ENCODE measurements at regions not wholly inside any gene's neighbourhood (a gene's known extent, or its start where the extent isn't known, plus 50 kb on each side); places are given as distances from the start of the nearest gene placed in this dataset.

- no peak overlapping the region for H3K27ac ChIP-seq
- intact Hi-C loops (cut with DNase I), result no loop called here
- WGBS, 4 donors, result 65 to 87% (median 83%) methylated on average over 3 of the region's 3 CpGs
Measured at GRCh38 chr1:83735526-83735925, 263.4 kb downstream of the TTLL7 start.

GRCh38 chr1:83734420-83734819, 264.5 kb downstream of the TTLL7 start:
- H3K4me1 ChIP-seq (replicated peaks in 1 of 2), result no peaks in the 10 kb centered on the region
- WGBS, 4 donors, result 90 to 96% (median 94%) methylated on average over 13 of the region's 13 CpGs
- intact Hi-C loops (cut with DNase I), result no loop called here

More at GRCh38 chr1:83735526-83735925, 263.4 kb downstream of the TTLL7 start:
- no peak for TF ChIP-seq POLR2A (IDR thresholded peaks at IDR 0.05)
- no peak for TF ChIP-seq CTCF (IDR thresholded peaks at IDR 0.05)
- Histone ChIP-seq H3K4me3 (no peak overlapping the region), H3K36me3 (replicated peaks in 1 of 2) (no peaks in the 10 kb centered on the region), H3K9me3 (replicated peaks in 1 of 3) (no peaks in the 10 kb centered on the region), H3K4me1 (replicated peaks in 1 of 2) (no peaks in the 10 kb centered on the region), H3K27me3 (no peaks in the 10 kb centered on the region)
- no peak for DNase-seq

GRCh38 chr1:83725735-83726360, 273.1 kb downstream of the TTLL7 start:
- no peaks in the 10 kb centered on the region for H3K9me3 ChIP-seq (replicated peaks in 1 of 3)
- no peak for DNase-seq
- TF ChIP-seq POLR2A (IDR thresholded peaks at IDR 0.05) (no peak), CTCF (IDR thresholded peaks at IDR 0.05) (no peak)
- H3K4me1 ChIP-seq (replicated peaks in 1 of 2), result no peaks in the 10 kb centered on the region
- H3K27ac ChIP-seq, result no peak overlapping the region
- H3K27me3 ChIP-seq, result no peaks in the 10 kb centered on the region
- 89 to 92% (median 90%) methylated on average over 5 of the region's 5 CpGs for WGBS, 4 donors
- intact Hi-C loops (cut with DNase I), result no loop called here
- H3K4me3 ChIP-seq, result no peak overlapping the region
- no peaks in the 10 kb centered on the region for H3K36me3 ChIP-seq (replicated peaks in 1 of 2)

More at GRCh38 chr1:83734420-83734819, 264.5 kb downstream of the TTLL7 start:
- H3K4me3 ChIP-seq, result no peak overlapping the region
- no peaks in the 10 kb centered on the region for H3K9me3 ChIP-seq (replicated peaks in 1 of 3)
- DNase-seq, result no peak
- H3K36me3 ChIP-seq (replicated peaks in 1 of 2), result no peaks in the 10 kb centered on the region
- no peak overlapping the region for H3K27ac ChIP-seq
- no peaks in the 10 kb centered on the region for H3K27me3 ChIP-seq
- TF ChIP-seq CTCF (IDR thresholded peaks at IDR 0.05) (no peak), POLR2A (IDR thresholded peaks at IDR 0.05) (no peak)

- H3K9me3 ChIP-seq (replicated peaks in 1 of 3), result no peaks in the 10 kb centered on the region
- intact Hi-C loops (cut with DNase I), result no loop called here
- WGBS, 4 donors, result 82 to 95% (median 86%) methylated on average over 6 of the region's 6 CpGs
Measured at GRCh38 chr1:83718338-83718737, 280.6 kb downstream of the TTLL7 start.

More at GRCh38 chr1:83718338-83718737, 280.6 kb downstream of the TTLL7 start:
- TF ChIP-seq CTCF (IDR thresholded peaks at IDR 0.05) (no peak), POLR2A (IDR thresholded peaks at IDR 0.05) (no peak)
- Histone ChIP-seq H3K27me3 (no peaks in the 10 kb centered on the region), H3K4me1 (replicated peaks in 1 of 2) (no peaks in the 10 kb centered on the region), H3K27ac (no peak overlapping the region), H3K36me3 (replicated peaks in 1 of 2) (no peaks in the 10 kb centered on the region), H3K4me3 (no peak overlapping the region)
- no peak for DNase-seq

Measured in adrenal gland (tissue), 9 donors.